ENCODE measurements at regions not wholly inside any gene's neighbourhood (a gene's known extent, or its start where the extent isn't known, plus 50 kb on each side); places are given as distances from the start of the nearest gene placed in this dataset.
"Not testable (repeated sequence)": the region's sequence is repeated elsewhere in the genome, so short reads cannot be mapped to it uniquely, and the experiment has no call there.

DNA sequence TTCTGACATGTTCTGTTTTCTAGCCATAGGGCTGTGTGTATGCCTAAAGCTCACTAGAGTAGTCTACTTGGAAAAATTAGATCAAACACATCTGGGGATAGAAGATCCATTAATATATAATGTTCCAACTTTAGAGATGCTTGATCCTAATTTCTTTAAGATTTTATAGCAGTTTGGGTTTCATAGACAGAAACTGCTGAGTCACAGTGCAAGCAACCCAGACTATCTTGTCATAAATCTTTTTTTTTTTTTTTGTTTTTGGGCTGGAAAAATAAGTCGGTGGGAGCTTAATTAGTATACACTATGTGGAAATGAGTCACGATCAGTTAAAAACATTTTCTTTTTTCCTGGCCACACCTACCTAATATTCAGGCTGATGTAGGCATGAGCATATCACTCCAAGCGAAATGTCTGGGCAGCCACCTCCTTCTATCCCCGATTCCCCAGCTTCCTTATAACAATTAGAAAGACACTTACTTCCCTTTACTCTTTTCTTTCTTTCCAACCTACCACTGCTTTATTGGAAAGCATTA lies 58.2 kb upstream of the CASK start:
- H3K4me1 Mint-ChIP-seq = no peaks in the 10 kb centered on the region
- TF ChIP-seq, protein P1, sequence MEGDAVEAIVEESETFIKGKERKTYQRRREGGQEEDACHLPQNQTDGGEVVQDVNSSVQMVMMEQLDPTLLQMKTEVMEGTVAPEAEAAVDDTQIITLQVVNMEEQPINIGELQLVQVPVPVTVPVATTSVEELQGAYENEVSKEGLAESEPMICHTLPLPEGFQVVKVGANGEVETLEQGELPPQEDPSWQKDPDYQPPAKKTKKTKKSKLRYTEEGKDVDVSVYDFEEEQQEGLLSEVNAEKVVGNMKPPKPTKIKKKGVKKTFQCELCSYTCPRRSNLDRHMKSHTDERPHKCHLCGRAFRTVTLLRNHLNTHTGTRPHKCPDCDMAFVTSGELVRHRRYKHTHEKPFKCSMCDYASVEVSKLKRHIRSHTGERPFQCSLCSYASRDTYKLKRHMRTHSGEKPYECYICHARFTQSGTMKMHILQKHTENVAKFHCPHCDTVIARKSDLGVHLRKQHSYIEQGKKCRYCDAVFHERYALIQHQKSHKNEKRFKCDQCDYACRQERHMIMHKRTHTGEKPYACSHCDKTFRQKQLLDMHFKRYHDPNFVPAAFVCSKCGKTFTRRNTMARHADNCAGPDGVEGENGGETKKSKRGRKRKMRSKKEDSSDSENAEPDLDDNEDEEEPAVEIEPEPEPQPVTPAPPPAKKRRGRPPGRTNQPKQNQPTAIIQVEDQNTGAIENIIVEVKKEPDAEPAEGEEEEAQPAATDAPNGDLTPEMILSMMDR (conservative IDR thresholded peaks at IDR 0.05) = no peak
- no peak for DNase-seq (ENCODE audit: low read depth, low spot score)
- H3K27ac Mint-ChIP-seq (ENCODE audit: unreplicated experiment) = no peak overlapping the region
- H3K27me3 Mint-ChIP-seq (ENCODE audit: low read depth) = no peaks in the 10 kb centered on the region
- H3K36me3 Mint-ChIP-seq (ENCODE audit: low read depth) = no peaks in the 10 kb centered on the region
- H3K9me3 Mint-ChIP-seq = peaks cover 11% of the 10 kb centered on the region
- no peak overlapping the region for H3K4me3 Mint-ChIP-seq

GRCh38 chrX:41974677-41975076 lies 51.3 kb upstream of the CASK start:
- not testable (repeated sequence) for H3K27me3 Mint-ChIP-seq (ENCODE audit: low read depth); H3K4me1 Mint-ChIP-seq; H3K27ac Mint-ChIP-seq (ENCODE audit: unreplicated experiment); H3K9me3 Mint-ChIP-seq; H3K36me3 Mint-ChIP-seq (ENCODE audit: low read depth); H3K4me3 Mint-ChIP-seq; DNase-seq (ENCODE audit: low read depth, low spot score)

DNA sequence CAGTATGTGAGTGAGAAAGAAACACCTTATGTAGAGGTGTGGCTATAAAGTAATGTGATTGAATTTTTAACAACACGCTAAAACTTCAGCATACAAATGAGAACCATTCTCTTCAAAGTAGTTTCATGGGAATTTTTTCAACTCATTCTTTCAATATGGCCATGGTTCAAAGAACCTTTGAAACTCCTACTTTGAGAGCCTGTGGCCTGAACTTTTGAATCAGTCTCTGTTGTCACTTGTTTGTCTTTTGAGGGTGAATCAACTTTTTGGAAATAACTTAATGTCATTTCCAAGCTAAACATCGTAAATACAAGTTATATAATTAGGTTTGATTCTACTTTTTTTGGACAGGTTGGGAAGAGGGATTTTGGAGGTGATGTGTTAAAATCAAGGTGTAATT lies 49.9 kb upstream of the CASK start:
- no peak for DNase-seq (ENCODE audit: low read depth, low spot score)
- Mint-ChIP-seq H3K4me1 (no peaks in the 10 kb centered on the region), H3K4me3 (no peak overlapping the region), H3K27ac (ENCODE audit: unreplicated experiment) (no peak overlapping the region), H3K36me3 (ENCODE audit: low read depth) (peaks cover 2% of the 10 kb centered on the region), H3K9me3 (peaks cover 8% of the 10 kb centered on the region), H3K27me3 (ENCODE audit: low read depth) (no peaks in the 10 kb centered on the region)
- TF ChIP-seq, protein P1 (conservative IDR thresholded peaks at IDR 0.05) = no peak
